ENCODE measurements at regions not wholly inside any gene's neighbourhood (a gene's known extent, or its start where the extent isn't known, plus 50 kb on each side); places are given as distances from the start of the nearest gene placed in this dataset.

- DNase-seq, result no peak
These were observed 76.8 kb upstream of the GATA2 start for GRCh38 chr3:128569756-128570155.

GRCh38 chr3:128568602-128569490 lies 75.8 kb upstream of the GATA2 start:
- no peak for DNase-seq

GRCh38 chr3:128567705-128568356 lies 74.8 kb upstream of the GATA2 start:
- DNase-seq, result no peak

- DNase-seq, result no peak
These were observed 74.1 kb upstream of the GATA2 start for GRCh38 chr3:128567141-128567540.

- DNase-seq, result no peak
These were observed 70.4 kb upstream of the GATA2 start for GRCh38 chr3:128563439-128563838.

GRCh38 chr3:128561504-128561903 lies 68.5 kb upstream of the GATA2 start:
- DNase-seq, result no peak

- no peak for DNase-seq
These were observed 67.8 kb upstream of the GATA2 start for GRCh38 chr3:128560768-128561167.

GRCh38 chr3:128559486-128560225 lies 66.7 kb upstream of the GATA2 start:
- DNase-seq, result peak; percentile 30

GRCh38 chr3:128557531-128558280 lies 64.7 kb upstream of the GATA2 start:
- no peak for DNase-seq

GRCh38 chr3:128556907-128557306 lies 63.9 kb upstream of the GATA2 start:
- DNase-seq, result no peak

GRCh38 chr3:128556384-128556783 lies 63.4 kb upstream of the GATA2 start:
- no peak for DNase-seq

- DNase-seq, result no peak
These were observed 62.8 kb upstream of the GATA2 start for GRCh38 chr3:128555841-128556240.

GRCh38 chr3:128555098-128555825 lies 62.3 kb upstream of the GATA2 start:
- no peak for DNase-seq

- DNase-seq, result no peak
These were observed 61.6 kb upstream of the GATA2 start for GRCh38 chr3:128554465-128555097.

- DNase-seq, result no peak
These were observed 61.1 kb upstream of the GATA2 start for GRCh38 chr3:128554100-128554464.

GRCh38 chr3:128553560-128553959 lies 60.6 kb upstream of the GATA2 start:
- no peak for DNase-seq

- DNase-seq, result no peak
These were observed 58.9 kb upstream of the GATA2 start for GRCh38 chr3:128551867-128552266.

GRCh38 chr3:128551451-128551850 lies 58.5 kb upstream of the GATA2 start:
- DNase-seq, result no peak

GRCh38 chr3:128550471-128551126 lies 57.6 kb upstream of the GATA2 start:
- no peak for DNase-seq

- no peak for DNase-seq
These were observed 57.1 kb upstream of the GATA2 start for GRCh38 chr3:128550113-128550440.
